ENCODE measurements at regions not wholly inside any gene's neighbourhood (a gene's known extent, or its start where the extent isn't known, plus 50 kb on each side); places are given as distances from the start of the nearest gene placed in this dataset.

- no peak for TF ChIP-seq EZH2 (IDR thresholded peaks at IDR 0.05)
- TF ChIP-seq POLR2AphosphoS5 (IDR thresholded peaks at IDR 0.05; ENCODE audit: borderline replicate concordance, low read depth, low read length) = no peak
Measured at GRCh38 chr2:212908682-212909435, 242.6 kb downstream of the IKZF2 start.

Measured in SK-N-MC (cell line).